ENCODE measurements at regions not wholly inside any gene's neighbourhood (a gene's known extent, or its start where the extent isn't known, plus 50 kb on each side); places are given as distances from the start of the nearest gene placed in this dataset.

GRCh38 chrX:9211269-9211668 lies 177.3 kb upstream of the FAM9B start:
- intact Hi-C loops (cut with micrococcal nuclease), result no loop called here
- TF ChIP-seq EZH2 (IDR thresholded peaks at IDR 0.05; ENCODE audit: borderline replicate concordance, insufficient read depth, low read depth, low read length, poor library complexity, severe bottlenecking) (no peak), CTCF (IDR thresholded peaks at IDR 0.05) (no peak)
- H3K4me2 ChIP-seq (replicated peaks; ENCODE audit: low read depth, low read length, poor library complexity, severe bottlenecking), result no peak overlapping the region
- no peaks in the 10 kb centered on the region for H3K9me3 ChIP-seq (ENCODE audit: control extremely low read depth in 1 of 3, control insufficient read depth in 2 of 3, insufficient read depth in 1 of 3, low read length in 2 of 3)
- Mint-ChIP-seq H3K4me1 (no peaks in the 10 kb centered on the region), H3K27ac (no peak overlapping the region), H3K4me3 (no peak overlapping the region), H3K27me3 (peaks cover 8% of the 10 kb centered on the region), H3K9me3 (ENCODE audit: insufficient read depth) (no peaks in the 10 kb centered on the region)
- no peaks in the 10 kb centered on the region for H3K36me3 ChIP-seq (replicated peaks in 1 of 2; ENCODE audit: control extremely low read depth in 1 of 2, control insufficient read depth in 1 of 2, extremely low read depth in 1 of 2, insufficient read depth in 2 of 2, low read length in 1 of 2)
- H3K79me2 ChIP-seq (ENCODE audit: control insufficient read depth, insufficient read depth, low read length), result no peaks in the 10 kb centered on the region
- DNase-seq (no peak), ATAC-seq (ENCODE audit: low read depth) (no peak)
- no peaks in the 10 kb centered on the region for H3K27me3 ChIP-seq (replicated peaks in 1 of 4; ENCODE audit: control extremely low read depth in 1 of 4, control insufficient read depth in 3 of 4, insufficient read depth in 4 of 4, low read length in 3 of 4)
- ChIA-PET POLR2A (no interaction called here), CTCF (no interaction called here)
- H4K20me1 ChIP-seq (ENCODE audit: control insufficient read depth, insufficient read depth, low read length, poor library complexity, severe bottlenecking), result no peaks in the 10 kb centered on the region
- H3K4me3 ChIP-seq (ENCODE audit: control extremely low read depth in 1 of 5, extremely low read depth in 1 of 5, insufficient read depth in 1 of 5, low read depth in 2 of 5, low read length in 4 of 5), result no peak overlapping the region
- H3K27ac ChIP-seq (ENCODE audit: low read length in 2 of 2), result no peak overlapping the region
- no peak overlapping the region for H3K9ac ChIP-seq (ENCODE audit: low read length)
- no peak overlapping the region for H2AFZ ChIP-seq (ENCODE audit: insufficient read depth, low read depth, low read length, poor library complexity, severe bottlenecking)
- no CpG with 5 or more reads among the region's 7 CpGs for WGBS (ENCODE audit: insufficient coverage)
- H3K4me1 ChIP-seq (ENCODE audit: control insufficient read depth in 2 of 2, insufficient read depth in 2 of 2, low read length in 2 of 2), result no peaks in the 10 kb centered on the region

GRCh38 chrX:9221781-9222180 lies 187.9 kb upstream of the FAM9B start:
- no peaks in the 10 kb centered on the region for H3K36me3 ChIP-seq (replicated peaks in 1 of 2; ENCODE audit: control extremely low read depth in 1 of 2, control insufficient read depth in 1 of 2, extremely low read depth in 1 of 2, insufficient read depth in 2 of 2, low read length in 1 of 2)
- ChIA-PET POLR2A (no interaction called here), CTCF (no interaction called here)
- H3K4me1 ChIP-seq (ENCODE audit: control insufficient read depth in 2 of 2, insufficient read depth in 2 of 2, low read length in 2 of 2), result no peaks in the 10 kb centered on the region
- Mint-ChIP-seq H3K4me1 (no peaks in the 10 kb centered on the region), H3K9me3 (ENCODE audit: insufficient read depth) (peaks cover 4% of the 10 kb centered on the region), H3K27me3 (no peaks in the 10 kb centered on the region), H3K4me3 (no peak overlapping the region), H3K27ac (no peak overlapping the region)
- H2AFZ ChIP-seq (ENCODE audit: insufficient read depth, low read depth, low read length, poor library complexity, severe bottlenecking), result no peak overlapping the region
- intact Hi-C loops (cut with micrococcal nuclease), result no loop called here
- H3K27ac ChIP-seq (ENCODE audit: low read length in 2 of 2), result no peak overlapping the region
- ATAC-seq (ENCODE audit: low read depth) (no peak), DNase-seq (no peak)
- no peaks in the 10 kb centered on the region for H3K79me2 ChIP-seq (ENCODE audit: control insufficient read depth, insufficient read depth, low read length)
- H3K4me2 ChIP-seq (replicated peaks; ENCODE audit: low read depth, low read length, poor library complexity, severe bottlenecking), result no peak overlapping the region
- H3K27me3 ChIP-seq (replicated peaks in 1 of 4; ENCODE audit: control extremely low read depth in 1 of 4, control insufficient read depth in 3 of 4, insufficient read depth in 4 of 4, low read length in 3 of 4), result no peaks in the 10 kb centered on the region
- no peaks in the 10 kb centered on the region for H4K20me1 ChIP-seq (ENCODE audit: control insufficient read depth, insufficient read depth, low read length, poor library complexity, severe bottlenecking)
- WGBS (ENCODE audit: insufficient coverage), result no CpG with 5 or more reads among the region's 5 CpGs
- H3K9ac ChIP-seq (ENCODE audit: low read length), result no peak overlapping the region
- H3K9me3 ChIP-seq (ENCODE audit: control extremely low read depth in 1 of 3, control insufficient read depth in 2 of 3, insufficient read depth in 1 of 3, low read length in 2 of 3), result peaks cover 0 to 3% (median 0%) of the 10 kb centered on the region in 3 donors
- H3K4me3 ChIP-seq (ENCODE audit: control extremely low read depth in 1 of 5, extremely low read depth in 1 of 5, insufficient read depth in 1 of 5, low read depth in 2 of 5, low read length in 4 of 5), result no peak overlapping the region
- TF ChIP-seq CTCF (IDR thresholded peaks at IDR 0.05), result no peak
- TF ChIP-seq EZH2 (IDR thresholded peaks at IDR 0.05; ENCODE audit: borderline replicate concordance, insufficient read depth, low read depth, low read length, poor library complexity, severe bottlenecking), result no peak

All from B cell (primary cell).